Suprapubic skin (tissue), 4 donors: ENCODE measurements at regions not wholly inside any gene's neighbourhood (a gene's known extent, or its start where the extent isn't known, plus 50 kb on each side); places are given as distances from the start of the nearest gene placed in this dataset.

ENCODE experiments used
- DNase-seq, 2 donors: peaks; one replicate each; pipeline ENCODE4 v3.0.0-alpha.2; 2019; ENCODE audit warnings: low spot score in 2 of 2
- H3K27ac ChIP-seq: fragments of 200-600 bp; sonication (generic); one replicate; pipeline ENCODE4 v1.5.1; 2019
- H3K27me3 ChIP-seq: fragments of 200-600 bp; sonication (generic); one replicate; pipeline ENCODE4 v1.5.1; 2019
- H3K36me3 ChIP-seq: fragments of 200-600 bp; sonication (generic); one replicate; pipeline ENCODE4 v1.5.1; 2019
- H3K4me1 ChIP-seq: fragments of 200-600 bp; sonication (generic); one replicate; pipeline ENCODE4 v1.5.1; 2019
- H3K4me3 ChIP-seq: fragments of 200-600 bp; sonication (generic); one replicate; pipeline ENCODE4 v1.5.1; 2019; ENCODE audit warnings: mild to moderate bottlenecking
- H3K9me3 ChIP-seq: fragments of 200-600 bp; sonication (generic); one replicate; pipeline ENCODE4 v1.5.1; 2019
- CTCF ChIP-seq, 2 donors: fragments of 200-600 bp in 1 of 2; fragments of 450-650 bp in 1 of 2; sonication (generic) in 1 of 2; IDR thresholded peaks; one replicate each; pipeline ENCODE4 v1.5.1; 2016 to 2019; ENCODE audit warnings: antibody characterized with exemption in 2 of 2, mild to moderate bottlenecking in 1 of 2, moderate library complexity in 1 of 2
- EP300 ChIP-seq: sonication (generic); formaldehyde crosslinking; IDR thresholded peaks from one replicate; pipeline ENCODE4 v1.6.1; 2017; ENCODE audit warnings: antibody characterized with exemption
- POLR2A ChIP-seq, 2 donors: fragments of 450-650 bp; IDR thresholded peaks; one replicate each; pipeline ENCODE4 v1.6.1; 2017; ENCODE audit warnings: antibody characterized with exemption in 2 of 2, mild to moderate bottlenecking in 2 of 2, moderate library complexity in 2 of 2
- POLR2AphosphoS5 ChIP-seq, 3 donors: sonication (generic); formaldehyde crosslinking; IDR thresholded peaks; one replicate each; pipeline ENCODE4 v1.6.1; 2017; ENCODE audit warnings: antibody characterized with exemption in 3 of 3
- WGBS: methylation state at CpG from one replicate; pipeline ENCODE4 v1.1.5; 2018; 5-methylcytosine and 5-hydroxymethylcytosine counted together

GRCh38 chr6:22380236-22380635, 83.4 kb upstream of the PRL start:
- TF ChIP-seq EP300: no peak
- TF ChIP-seq POLR2A (IDR thresholded peaks at IDR 0.05): no peak

GRCh38 chr6:22381845-22382544, 85.2 kb upstream of the PRL start:
- Histone ChIP-seq H3K27ac (no peak overlapping the region), H3K4me3 (no peak overlapping the region), H3K9me3 (no peaks in the 10 kb centered on the region), H3K4me1 (no peaks in the 10 kb centered on the region), H3K36me3 (no peaks in the 10 kb centered on the region), H3K27me3 (no peaks in the 10 kb centered on the region)
- no peak for DNase-seq
- 79% methylated on average over 9 of the region's 9 CpGs for WGBS
- no peak for TF ChIP-seq POLR2A (IDR thresholded peaks at IDR 0.05)
- TF ChIP-seq EP300: no peak
- TF ChIP-seq CTCF (IDR thresholded peaks at IDR 0.05): no peak
- no peak for TF ChIP-seq POLR2AphosphoS5 (IDR thresholded peaks at IDR 0.05)

More at GRCh38 chr6:22380236-22380635, 83.4 kb upstream of the PRL start:
- WGBS: 65% methylated on average over 2 of the region's 3 CpGs
- H3K4me1 ChIP-seq: no peaks in the 10 kb centered on the region
- no peak for DNase-seq
- H3K9me3 ChIP-seq: no peaks in the 10 kb centered on the region
- H3K27me3 ChIP-seq: no peaks in the 10 kb centered on the region
- H3K4me3 ChIP-seq: no peak overlapping the region
- no peak overlapping the region for H3K27ac ChIP-seq
- no peaks in the 10 kb centered on the region for H3K36me3 ChIP-seq

- Histone ChIP-seq H3K4me3 (no peak overlapping the region), H3K27ac (no peak overlapping the region), H3K4me1 (no peaks in the 10 kb centered on the region), H3K9me3 (no peaks in the 10 kb centered on the region), H3K27me3 (no peaks in the 10 kb centered on the region), H3K36me3 (no peaks in the 10 kb centered on the region)
- no peak for DNase-seq
- TF ChIP-seq POLR2A (IDR thresholded peaks at IDR 0.05) (no peak), CTCF (IDR thresholded peaks at IDR 0.05) (no peak), POLR2AphosphoS5 (IDR thresholded peaks at IDR 0.05) (no peak), EP300 (no peak)
- 87% methylated on average over 6 of the region's 6 CpGs for WGBS
These were observed 86.2 kb upstream of the PRL start for GRCh38 chr6:22383016-22383415.

- TF ChIP-seq POLR2A (IDR thresholded peaks at IDR 0.05): no peak
- TF ChIP-seq POLR2AphosphoS5 (IDR thresholded peaks at IDR 0.05): no peak
- TF ChIP-seq CTCF (IDR thresholded peaks at IDR 0.05): no peak
- TF ChIP-seq EP300: no peak
- Histone ChIP-seq H3K27me3 (no peaks in the 10 kb centered on the region), H3K36me3 (no peaks in the 10 kb centered on the region), H3K27ac (no peak overlapping the region), H3K4me1 (no peaks in the 10 kb centered on the region), H3K9me3 (no peaks in the 10 kb centered on the region), H3K4me3 (no peak overlapping the region)
- 92% methylated on average over 8 of the region's 8 CpGs for WGBS
- no peak for DNase-seq
These were observed 95.9 kb upstream of the PRL start for GRCh38 chr6:22392711-22393110.

DNA sequence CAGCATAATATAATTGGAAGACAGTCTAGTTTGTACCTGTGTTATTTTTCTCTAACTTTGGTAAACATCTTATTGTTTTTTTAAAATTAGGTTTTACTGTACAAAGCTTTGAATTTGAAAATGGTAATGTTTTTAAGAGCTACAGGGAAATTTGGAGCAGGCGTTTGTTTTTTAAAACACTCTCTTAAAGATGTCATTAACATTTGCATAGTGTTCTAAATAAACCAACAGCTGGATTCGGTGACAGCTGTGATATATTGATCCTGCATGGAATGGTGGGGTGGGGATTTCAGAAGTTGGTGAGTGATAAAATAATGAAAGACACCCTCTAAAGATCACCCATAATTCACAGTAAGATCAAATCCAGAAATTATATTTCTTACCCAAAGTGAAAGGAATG, 97.9 kb upstream of the PRL start:
- WGBS: 70% methylated on average over 2 of the region's 2 CpGs
- H3K9me3 ChIP-seq: no peaks in the 10 kb centered on the region
- no peak overlapping the region for H3K27ac ChIP-seq
- DNase-seq: no peak
- H3K36me3 ChIP-seq: no peaks in the 10 kb centered on the region
- no peaks in the 10 kb centered on the region for H3K27me3 ChIP-seq
- TF ChIP-seq POLR2AphosphoS5 (IDR thresholded peaks at IDR 0.05) (no peak), CTCF (IDR thresholded peaks at IDR 0.05) (no peak), EP300 (no peak), POLR2A (IDR thresholded peaks at IDR 0.05) (no peak)
- no peaks in the 10 kb centered on the region for H3K4me1 ChIP-seq
- H3K4me3 ChIP-seq: no peak overlapping the region

- H3K27ac ChIP-seq: no peak overlapping the region
- no peaks in the 10 kb centered on the region for H3K9me3 ChIP-seq
- no peaks in the 10 kb centered on the region for H3K4me1 ChIP-seq
- no peak overlapping the region for H3K4me3 ChIP-seq
- H3K36me3 ChIP-seq: no peaks in the 10 kb centered on the region
- no peaks in the 10 kb centered on the region for H3K27me3 ChIP-seq
- no peak for TF ChIP-seq CTCF (IDR thresholded peaks at IDR 0.05)
- no peak for TF ChIP-seq POLR2AphosphoS5 (IDR thresholded peaks at IDR 0.05)
- TF ChIP-seq POLR2A (IDR thresholded peaks at IDR 0.05): no peak
- no peak for TF ChIP-seq EP300
- 35% methylated on average over 4 of the region's 4 CpGs for WGBS
- DNase-seq: no peak
These were observed 102.9 kb upstream of the PRL start for GRCh38 chr6:22399693-22400092.
